Stomach (tissue), 8 donors: ENCODE measurements at regions not wholly inside any gene's neighbourhood (a gene's known extent, or its start where the extent isn't known, plus 50 kb on each side); places are given as distances from the start of the nearest gene placed in this dataset.

Experiments
- DNase-seq, 2 donors: peaks; one replicate each; pipeline versions ENCODE4 v3.0.0 to v3.0.0-alpha.2; 2013 to 2019
- H3K27ac ChIP-seq, 5 donors: fragments of 200-600 bp in 4 of 5; sonication (generic) in 4 of 5; one replicate each; pipeline ENCODE4 v1.5.1; 2013 to 2019; ENCODE audit warnings: mild to moderate bottlenecking in 1 of 5, moderate library complexity in 1 of 5
- H3K27me3 ChIP-seq, 3 donors: fragments of 200-600 bp; sonication (generic); one replicate each; pipeline ENCODE4 v1.5.1; 2017 to 2019; ENCODE audit warnings: mixed run types in 1 of 3
- H3K36me3 ChIP-seq, 4 donors: fragments of 200-600 bp; sonication (generic); 1 replicate in 3 of 4; 2 replicates in 1 of 4; pipeline ENCODE4 v1.5.1; 2016 to 2019
- H3K4me1 ChIP-seq, 4 donors: fragments of 200-600 bp; sonication (generic); one replicate each; pipeline ENCODE4 v1.5.1; 2016 to 2019
- H3K4me3 ChIP-seq, 4 donors: fragments of 200-600 bp; sonication (generic) in 3 of 4; one replicate each; pipeline ENCODE4 v1.5.1; 2016 to 2019; ENCODE audit warnings: mild to moderate bottlenecking in 1 of 4
- H3K9me3 ChIP-seq, 4 donors: fragments of 200-600 bp; sonication (generic); one replicate each; pipeline ENCODE4 v1.5.1; 2016 to 2019
- CTCF ChIP-seq, 7 experiments: fragments of 450-650 bp in 4 of 7; fragments of 200-600 bp in 3 of 7; sonication (generic) in 3 of 7; IDR thresholded peaks; one replicate each; pipeline ENCODE4 v1.5.1; 2016 to 2019; ENCODE audit warnings: antibody characterized with exemption in 7 of 7, control low read depth in 2 of 7, mild to moderate bottlenecking in 1 of 7
- EP300 ChIP-seq: sonication (generic); formaldehyde crosslinking; IDR thresholded peaks from one replicate; pipeline ENCODE4 v1.6.1; 2017; ENCODE audit warnings: antibody characterized with exemption
- POLR2A ChIP-seq, 4 donors: fragments of 450-650 bp; IDR thresholded peaks; one replicate each; pipeline ENCODE4 v1.6.1; 2016; ENCODE audit warnings: antibody characterized with exemption in 4 of 4, control low read depth in 2 of 4, mild to moderate bottlenecking in 1 of 4, moderate library complexity in 1 of 4
- POLR2AphosphoS5 ChIP-seq, 3 donors: sonication (generic); formaldehyde crosslinking; IDR thresholded peaks; one replicate each; pipeline ENCODE4 v1.6.1; 2016; ENCODE audit warnings: antibody characterized with exemption in 3 of 3
- WGBS, 5 donors: extraction: QIAGEN DNeasy Blood & Tissue Kit in 3 of 5; methylation state at CpG; one replicate each; pipeline versions ENCODE4 v1.1.5 to v1.1.7; 2013 to 2018; 5-methylcytosine and 5-hydroxymethylcytosine counted together
- intact Hi-C: fragments of 100-400 bp; cut with DNase I; formaldehyde crosslinking; loops from one replicate; pipeline ENCODE4 v1.15.1; 2023; ENCODE audit warnings: low total_unique reads
- donor health status: healthy with polysubstance abuse.
- donor health status: Bipolar disorder and iron deficiency.
- donor health status: healthy.

GRCh38 chr13:104740641-104741222 is 1674.5 kb upstream of the SLC10A2 start:
- H3K4me1 ChIP-seq = no peaks in the 10 kb centered on the region
- 65 to 76% (median 73%) methylated on average over 7 of the region's 7 CpGs for whole genome bisulfite sequencing, 5 donors
- DNase-seq = no peak
- H3K27me3 ChIP-seq = no peaks in the 10 kb centered on the region
- H3K27ac ChIP-seq = no peak overlapping the region
- intact Hi-C loops = no loop called here
- no peak overlapping the region for H3K4me3 ChIP-seq
- no peak for TF ChIP-seq EP300
- no peak for TF ChIP-seq CTCF (IDR thresholded peaks at IDR 0.05)
- TF ChIP-seq POLR2A (IDR thresholded peaks at IDR 0.05) = no peak
- no peak for TF ChIP-seq POLR2AphosphoS5 (IDR thresholded peaks at IDR 0.05)
- H3K9me3 ChIP-seq = no peaks in the 10 kb centered on the region
- H3K36me3 ChIP-seq = no peaks in the 10 kb centered on the region

- DNase-seq = peak in 1 of 2 donors; percentile 61
- Histone ChIP-seq H3K9me3 (no peaks in the 10 kb centered on the region), H3K27ac (no peak overlapping the region), H3K4me1 (no peaks in the 10 kb centered on the region), H3K36me3 (no peaks in the 10 kb centered on the region), H3K4me3 (no peak overlapping the region), H3K27me3 (no peaks in the 10 kb centered on the region)
- no peak for TF ChIP-seq POLR2A (IDR thresholded peaks at IDR 0.05)
- TF ChIP-seq CTCF (IDR thresholded peaks at IDR 0.05) = no peak
- no peak for TF ChIP-seq POLR2AphosphoS5 (IDR thresholded peaks at IDR 0.05)
- TF ChIP-seq EP300 = no peak
- intact Hi-C loops = no loop called here
- 75 to 90% (median 88%) methylated on average over 6 of the region's 6 CpGs for WGBS, 5 donors
These were observed 1671.5 kb upstream of the SLC10A2 start for GRCh38 chr13:104737713-104738112.

GRCh38 chr13:104733427-104733826 is 1667.2 kb upstream of the SLC10A2 start:
- Histone ChIP-seq H3K4me3 (no peak overlapping the region), H3K27me3 (no peaks in the 10 kb centered on the region), H3K9me3 (no peaks in the 10 kb centered on the region), H3K36me3 (no peaks in the 10 kb centered on the region), H3K4me1 (no peaks in the 10 kb centered on the region), H3K27ac (no peak overlapping the region)
- intact Hi-C loops = no loop called here
- no peak for DNase-seq
- TF ChIP-seq POLR2A (IDR thresholded peaks at IDR 0.05) (no peak), CTCF (IDR thresholded peaks at IDR 0.05) (no peak), POLR2AphosphoS5 (IDR thresholded peaks at IDR 0.05) (no peak), EP300 (no peak)
- 67 to 83% (median 75%) methylated on average over 1 of the region's 1 CpG for WGBS, 5 donors

- Histone ChIP-seq H3K9me3 (no peaks in the 10 kb centered on the region), H3K4me1 (no peaks in the 10 kb centered on the region), H3K27ac (no peak overlapping the region), H3K4me3 (no peak overlapping the region), H3K36me3 (no peaks in the 10 kb centered on the region), H3K27me3 (no peaks in the 10 kb centered on the region)
- DNase-seq = no peak
- no peak for TF ChIP-seq POLR2A (IDR thresholded peaks at IDR 0.05)
- no peak for TF ChIP-seq CTCF (IDR thresholded peaks at IDR 0.05)
- TF ChIP-seq EP300 = no peak
- no peak for TF ChIP-seq POLR2AphosphoS5 (IDR thresholded peaks at IDR 0.05)
- intact Hi-C loops = no loop called here
These were observed 1648.9 kb upstream of the SLC10A2 start for GRCh38 chr13:104715111-104715510.
